Ovary (tissue), 7 donors: ENCODE measurements at regions not wholly inside any gene's neighbourhood (a gene's known extent, or its start where the extent isn't known, plus 50 kb on each side); places are given as distances from the start of the nearest gene placed in this dataset.

Source experiments
- DNase-seq, 5 donors: peaks; one replicate each; pipeline ENCODE4 v3.0.0-alpha.2; 2019 to 2020
- H3K27ac ChIP-seq, 2 donors: fragments of 200-600 bp; one replicate each; pipeline versions ENCODE4 v1.5.1 to v1.8.0; 2019 to 2022
- H3K27me3 ChIP-seq: fragments of 200-600 bp; one replicate; pipeline ENCODE4 v1.8.0; 2022
- H3K36me3 ChIP-seq: fragments of 200-600 bp; sonication (generic); one replicate; pipeline ENCODE4 v1.5.1; 2019
- H3K4me1 ChIP-seq: one replicate; pipeline ENCODE4 v1.8.1; 2013; ENCODE audit warnings: mild to moderate bottlenecking, moderate library complexity; ENCODE audit not compliant: insufficient read depth
- H3K4me3 ChIP-seq: fragments of 200-600 bp; sonication (generic); one replicate; pipeline ENCODE4 v1.5.1; 2017
- H3K9me3 ChIP-seq, 2 donors: fragments of 200-600 bp in 1 of 2; sonication (generic) in 1 of 2; one replicate each; pipeline versions ENCODE4 v1.5.1 to v1.8.1; 2013 to 2019; ENCODE audit warnings: mild to moderate bottlenecking in 1 of 2, moderate library complexity in 1 of 2
- CTCF ChIP-seq, 3 donors: fragments of 450-650 bp in 2 of 3; fragments of 200-600 bp in 1 of 3; IDR thresholded peaks; one replicate each; pipeline versions ENCODE4 v1.5.1 to v1.8.0; 2016 to 2022; ENCODE audit warnings: antibody characterized with exemption in 3 of 3, mild to moderate bottlenecking in 1 of 3
- EP300 ChIP-seq: sonication (generic); formaldehyde crosslinking; IDR thresholded peaks from one replicate; pipeline ENCODE4 v1.6.1; 2017; ENCODE audit warnings: antibody characterized with exemption
- POLR2A ChIP-seq: fragments of 450-650 bp; IDR thresholded peaks from one replicate; pipeline ENCODE4 v1.6.1; 2017; ENCODE audit warnings: antibody characterized with exemption, mild to moderate bottlenecking, moderate library complexity
- WGBS, 3 donors: extraction: QIAGEN DNeasy Blood & Tissue Kit in 1 of 3; methylation state at CpG; one replicate each; pipeline versions ENCODE4 v1.1.5 to v1.1.7; 2013 to 2017; 5-methylcytosine and 5-hydroxymethylcytosine counted together
- intact Hi-C, 4 donors: fragments of 100-400 bp; cut with DNase I; formaldehyde crosslinking; loops; one replicate each; pipeline versions ENCODE4 v1.11.0 to v1.15.1; 2022 to 2023
- donor health status: DM: no; HTN: no; CAD: no; lungs with moderate emphysema.
- donor health status: DM: no; HTN: no; CAD: no.
- donor health status: Bipolar disorder and iron deficiency.
- donor health status: DM: no; HTN: no; CAD: no.
- donor health status: DM: yes; HTN: yes; CAD: no.

DNA sequence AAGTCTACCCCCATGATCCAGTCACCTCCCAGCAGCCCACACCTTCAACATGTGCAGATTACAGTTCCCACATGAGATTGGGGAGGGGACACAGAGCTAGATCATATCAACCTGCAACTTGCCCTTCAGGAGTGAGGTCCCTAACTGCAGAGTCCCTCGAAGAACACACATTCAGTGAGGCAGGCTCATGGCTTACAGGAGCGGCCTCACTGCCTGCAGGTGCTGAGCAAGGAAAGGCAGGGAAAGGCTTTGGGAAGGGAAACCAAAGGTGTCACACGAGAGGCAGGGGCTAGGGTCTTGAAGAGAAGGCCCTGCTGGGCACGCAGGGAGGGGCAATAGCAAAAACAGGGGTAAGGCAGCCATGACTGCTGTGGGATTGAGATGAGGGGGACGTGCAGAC lies 182.4 kb upstream of the CHRNA7 start:
- DNase-seq, result no peak

DNA sequence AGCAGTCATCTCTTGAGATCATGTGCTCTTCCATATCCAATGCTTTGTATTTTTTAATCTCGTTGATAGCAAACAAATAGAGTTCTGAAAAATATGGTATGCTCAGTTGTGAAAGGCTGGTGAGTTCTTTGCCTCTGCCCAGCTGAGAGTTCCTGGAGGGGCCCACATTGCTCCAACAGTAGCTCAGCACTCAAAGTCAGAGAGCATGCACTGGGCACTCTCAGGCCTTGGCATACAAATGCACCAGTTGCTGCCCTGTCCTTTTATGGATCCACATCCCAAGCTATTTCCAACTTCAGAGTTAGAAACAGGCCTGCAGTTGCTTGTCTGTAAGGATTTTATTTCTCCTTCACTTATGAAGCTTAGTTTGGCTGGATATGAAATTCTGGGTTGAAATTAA lies 181.7 kb upstream of the CHRNA7 start:
- no peak for DNase-seq
- H3K27ac ChIP-seq, result no peak overlapping the region
- TF ChIP-seq EP300 (no peak), POLR2A (no peak), CTCF (IDR thresholded peaks at IDR 0.05) (no peak)
- no peaks in the 10 kb centered on the region for H3K27me3 ChIP-seq
- no peaks in the 10 kb centered on the region for H3K36me3 ChIP-seq
- H3K4me1 ChIP-seq, result no peaks in the 10 kb centered on the region
- intact Hi-C loops, result no loop called here
- no peak overlapping the region for H3K4me3 ChIP-seq
- no peaks in the 10 kb centered on the region for H3K9me3 ChIP-seq
- 73 to 78% (median 76%) methylated on average over 1 of the region's 1 CpG for WGBS, 3 donors

More for the DNA sequence above, 182.4 kb upstream of the CHRNA7 start:
- no peaks in the 10 kb centered on the region for H3K9me3 ChIP-seq
- H3K27me3 ChIP-seq, result no peaks in the 10 kb centered on the region
- intact Hi-C loops, result no loop called here
- WGBS, 3 donors, result 81 to 85% (median 83%) methylated on average over 5 of the region's 5 CpGs
- H3K36me3 ChIP-seq, result no peaks in the 10 kb centered on the region
- no peak for TF ChIP-seq EP300
- TF ChIP-seq POLR2A, result no peak
- TF ChIP-seq CTCF (IDR thresholded peaks at IDR 0.05), result no peak
- no peaks in the 10 kb centered on the region for H3K4me1 ChIP-seq
- H3K4me3 ChIP-seq, result no peak overlapping the region
- H3K27ac ChIP-seq, result no peak overlapping the region

DNA sequence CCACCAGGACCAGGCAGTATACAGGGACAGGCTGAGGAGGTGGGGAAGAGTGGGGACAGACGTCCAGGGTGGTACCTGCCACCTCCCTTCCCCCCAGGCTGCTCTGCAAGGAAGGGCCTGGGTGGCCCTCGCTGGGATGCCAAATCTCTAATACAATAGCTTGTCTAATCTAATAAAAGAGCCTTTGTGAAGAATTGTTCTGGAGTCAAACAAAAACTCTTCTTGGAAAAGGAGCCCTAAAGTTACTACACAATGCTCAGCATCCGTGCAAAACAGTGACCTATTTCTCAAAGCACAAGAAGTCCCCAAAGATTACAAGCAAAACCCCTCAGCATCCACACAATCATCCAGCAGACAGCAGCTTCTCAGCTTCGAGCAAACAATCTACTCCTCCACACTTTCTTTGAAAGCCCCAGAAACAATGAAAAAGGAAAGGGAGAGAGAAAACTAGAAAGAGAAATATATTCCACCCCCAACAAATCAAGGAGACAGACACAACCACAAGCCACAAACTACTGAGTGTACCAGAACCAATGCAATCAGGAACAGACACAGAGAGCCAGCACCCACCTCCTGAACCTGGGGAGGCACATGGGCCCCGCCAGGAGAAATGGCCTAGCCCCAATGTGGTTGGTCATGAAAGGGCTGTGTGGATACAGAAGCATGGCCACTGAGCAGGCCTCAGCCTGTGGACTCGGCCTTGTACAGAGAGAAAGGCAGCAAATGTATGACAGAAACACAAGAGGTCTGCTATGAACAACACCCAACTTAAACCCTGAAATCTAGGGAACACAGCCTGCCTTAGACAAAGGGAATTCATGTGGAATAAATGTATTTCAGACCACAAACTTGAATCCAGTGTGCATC lies 177.1 kb upstream of the CHRNA7 start:
- H3K4me3 ChIP-seq, result no peak overlapping the region
- no peak for TF ChIP-seq POLR2A
- no peak for TF ChIP-seq CTCF (IDR thresholded peaks at IDR 0.05)
- TF ChIP-seq EP300, result no peak
- WGBS, 3 donors, result 32 to 50% (median 40%) methylated on average over 6 of the region's 6 CpGs
- no peaks in the 10 kb centered on the region for H3K9me3 ChIP-seq
- no peak for DNase-seq
- no peaks in the 10 kb centered on the region for H3K36me3 ChIP-seq
- no peaks in the 10 kb centered on the region for H3K4me1 ChIP-seq
- H3K27ac ChIP-seq, result no peak overlapping the region
- intact Hi-C loops, result no loop called here
- no peaks in the 10 kb centered on the region for H3K27me3 ChIP-seq

DNA sequence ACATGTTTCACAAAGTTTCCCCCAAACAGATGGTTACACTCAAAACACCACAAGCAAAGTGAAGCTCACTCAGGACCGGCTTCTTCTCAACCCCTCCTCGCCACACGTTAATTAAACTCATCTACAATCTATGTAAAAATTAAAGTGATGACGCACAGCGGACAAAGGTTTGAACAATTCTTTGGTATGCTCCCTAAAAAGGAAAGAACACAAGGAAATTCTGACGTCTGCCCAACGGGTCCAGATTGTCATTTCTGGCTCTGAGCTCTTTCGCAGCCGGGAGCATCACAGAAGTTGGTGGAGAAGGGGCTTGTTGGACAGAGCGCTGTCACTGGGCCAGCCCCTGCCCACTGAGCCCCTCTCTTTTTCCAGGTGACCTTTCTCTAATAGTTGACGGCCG lies 173.7 kb upstream of the CHRNA7 start:
- DNase-seq, result no peak
- intact Hi-C loops, result no loop called here
- Histone ChIP-seq H3K36me3 (no peaks in the 10 kb centered on the region), H3K9me3 (no peaks in the 10 kb centered on the region), H3K27ac (no peak overlapping the region), H3K27me3 (no peaks in the 10 kb centered on the region), H3K4me1 (no peaks in the 10 kb centered on the region), H3K4me3 (no peak overlapping the region)
- TF ChIP-seq CTCF (IDR thresholded peaks at IDR 0.05) (no peak), POLR2A (no peak), EP300 (no peak)
- 70 to 71% (median 70%) methylated on average over 12 of the region's 12 CpGs for WGBS, 3 donors
